H1 (cell line): ENCODE measurements at regions not wholly inside any gene's neighbourhood (a gene's known extent, or its start where the extent isn't known, plus 50 kb on each side); places are given as distances from the start of the nearest gene placed in this dataset.

ENCODE experiments used
- CTCF ChIA-PET: fragments of 300-600 bp; sonication (Branson Sonifier 250); formaldehyde crosslinking; loops from one replicate; lab custom pipeline; 2021; ENCODE audit not compliant: partially characterized antibody; lab: Charles Lee
- POLR2A ChIA-PET: fragments of 300-600 bp; sonication (Branson Sonifier 250); formaldehyde crosslinking; loops from one replicate; lab custom pipeline; 2021; ENCODE audit warnings: inconsistent platforms; ENCODE audit not compliant: partially characterized antibody; lab: Charles Lee
- DNase-seq, 2 experiments: peaks; one replicate each; pipeline versions ENCODE4 v3.0.0 to v3.0.0-alpha.2; 2010 to 2022; ENCODE audit warnings: low spot score in 2 of 2, low read depth in 1 of 2, mixed read lengths in 1 of 2
- FAIRE-seq: peaks from 2 replicates; lab custom pipeline; 2011; peaks lifted over from hg19 to GRCh38; lab: Jason Lieb, UNC
- H2AFZ ChIP-seq: 2 replicates; pipeline ENCODE4 v1.8.1; 2012; ENCODE audit warnings: low read length, inconsistent platforms
- H2AK5ac ChIP-seq: 2 replicates; pipeline ENCODE4 v1.6.1; 2013; ENCODE audit warnings: low read depth, low read length
- H2BK120ac ChIP-seq: replicated peaks from 2 replicates; pipeline ENCODE3; 2013; ENCODE audit warnings: low read depth, low read length, inconsistent platforms
- H2BK12ac ChIP-seq: 2 replicates; pipeline ENCODE4 v1.6.1; 2013; ENCODE audit warnings: low read depth, low read length
- H2BK15ac ChIP-seq: 2 replicates; pipeline ENCODE4 v1.6.1; 2013; ENCODE audit warnings: low read length
- H2BK20ac ChIP-seq: 2 replicates; pipeline ENCODE4 v1.6.1; 2013; ENCODE audit warnings: low read length
- H2BK5ac ChIP-seq: 2 replicates; pipeline ENCODE4 v1.6.1; 2013; ENCODE audit warnings: low read depth, low read length
- H3K14ac ChIP-seq: 2 replicates; pipeline ENCODE4 v1.6.1; 2013; ENCODE audit warnings: inconsistent platforms; ENCODE audit not compliant: insufficient read length
- H3K18ac ChIP-seq: 2 replicates; pipeline ENCODE4 v1.6.1; 2013; ENCODE audit warnings: low read length; ENCODE audit errors: extremely low read depth
- H3K23ac ChIP-seq: 2 replicates; pipeline ENCODE4 v1.6.1; 2013; ENCODE audit warnings: inconsistent platforms; ENCODE audit not compliant: insufficient read length
- H3K23me2 ChIP-seq: 2 replicates; pipeline ENCODE4 v1.6.1; 2013; ENCODE audit warnings: low read depth, low read length
- H3K27ac ChIP-seq: 2 replicates; pipeline ENCODE4 v1.6.1; 2011; ENCODE audit warnings: low read depth, low read length, inconsistent platforms
- H3K27me3 ChIP-seq, 4 experiments: replicated peaks in 1 of 4; 1 replicate in 1 of 4; 2 replicates in 3 of 4; pipeline versions ENCODE4 v1.6.1 to v1.8.1; 2011 to 2013; ENCODE audit warnings: low read length in 3 of 4, mild to moderate bottlenecking in 3 of 4, inconsistent platforms in 2 of 4, mixed read lengths in 2 of 4, moderate library complexity in 1 of 4; ENCODE audit not compliant: control insufficient read depth in 3 of 4, insufficient read depth in 3 of 4; ENCODE audit errors: extremely low read depth in 1 of 4
- H3K36me3 ChIP-seq, 4 experiments: 2 replicates each; pipeline versions ENCODE4 v1.6.1 to v1.8.1; 2011 to 2013; ENCODE audit warnings: mild to moderate bottlenecking in 4 of 4, low read length in 3 of 4, moderate library complexity in 2 of 4, control low read depth in 1 of 4, inconsistent platforms in 1 of 4; ENCODE audit not compliant: insufficient read depth in 4 of 4, control insufficient read depth in 2 of 4
- H3K4ac ChIP-seq: replicated peaks from 2 replicates; pipeline ENCODE3; 2013; ENCODE audit warnings: low read length, low read depth, mixed read lengths, inconsistent platforms; ENCODE audit not compliant: insufficient read length
- H3K4me1 ChIP-seq, 4 experiments: replicated peaks in 1 of 4; 1 replicate in 1 of 4; 2 replicates in 3 of 4; pipeline versions ENCODE4 v1.6.1 to v1.8.1; 2011 to 2013; ENCODE audit warnings: low read length in 3 of 4, inconsistent platforms in 2 of 4, mixed read lengths in 1 of 4; ENCODE audit not compliant: insufficient read depth in 4 of 4, control insufficient read depth in 3 of 4
- H3K4me2 ChIP-seq, 2 experiments: 2 replicates each; pipeline versions ENCODE4 v1.6.1 to v1.8.1; 2011 to 2013; ENCODE audit warnings: low read depth in 2 of 2, low read length in 2 of 2, control low read depth in 1 of 2, inconsistent platforms in 1 of 2, mild to moderate bottlenecking in 1 of 2; ENCODE audit not compliant: insufficient read depth in 1 of 2
- H3K4me3 ChIP-seq, 4 experiments: fragments of 200-600, 300-600 bp in 1 of 4; sonication (generic), shearing (Covaris generic), sonication (Bioruptor Twin) in 1 of 4; 2 replicates each; pipeline versions ENCODE4 v1.5.1 to v1.8.1; 2011 to 2016; ENCODE audit warnings: low read length in 4 of 4, low read depth in 3 of 4, control low read depth in 2 of 4, inconsistent platforms in 2 of 4, mild to moderate bottlenecking in 2 of 4, mixed read lengths in 1 of 4, moderate library complexity in 1 of 4; ENCODE audit not compliant: insufficient read depth in 2 of 4; ENCODE audit errors: extremely low read depth in 1 of 4
- H3K56ac ChIP-seq: replicated peaks from 2 replicates; pipeline ENCODE3; 2013; ENCODE audit warnings: low read depth, mild to moderate bottlenecking, mixed read lengths, low read length, inconsistent platforms; ENCODE audit not compliant: insufficient read length
- H3K79me1 ChIP-seq: 2 replicates; pipeline ENCODE4 v1.6.1; 2013; ENCODE audit warnings: low read depth, low read length, control low read depth
- H3K79me2 ChIP-seq, 2 experiments: 2 replicates each; pipeline versions ENCODE4 v1.6.1 to v1.8.1; 2012 to 2013; ENCODE audit warnings: low read length in 2 of 2, mild to moderate bottlenecking in 2 of 2, inconsistent platforms in 1 of 2; ENCODE audit not compliant: insufficient read depth in 2 of 2, control insufficient read depth in 1 of 2
- H3K9ac ChIP-seq, 4 experiments: replicated peaks in 1 of 4; 1 replicate in 1 of 4; 2 replicates in 3 of 4; pipeline versions ENCODE4 v1.6.1 to v1.8.1; 2011 to 2013; ENCODE audit warnings: low read depth in 3 of 4, low read length in 3 of 4, control low read depth in 2 of 4, mild to moderate bottlenecking in 2 of 4, moderate library complexity in 2 of 4, inconsistent platforms in 1 of 4; ENCODE audit errors: extremely low read depth in 1 of 4
- H3K9me3 ChIP-seq, 2 experiments: 2 replicates each; pipeline versions ENCODE4 v1.6.1 to v1.8.1; 2012 to 2013; ENCODE audit warnings: mild to moderate bottlenecking in 2 of 2, moderate library complexity in 2 of 2, control low read depth in 1 of 2, inconsistent platforms in 1 of 2, low read depth in 1 of 2, low read length in 1 of 2, mixed read lengths in 1 of 2; ENCODE audit not compliant: insufficient read depth in 2 of 2
- H4K20me1 ChIP-seq, 2 experiments: replicated peaks in 1 of 2; 2 replicates each; pipeline versions ENCODE3 to v1.8.1; 2011 to 2013; ENCODE audit warnings: inconsistent platforms in 2 of 2, low read length in 2 of 2, mild to moderate bottlenecking in 1 of 2; ENCODE audit not compliant: insufficient read depth in 2 of 2, control insufficient read depth in 1 of 2
- H4K5ac ChIP-seq: 2 replicates; pipeline ENCODE4 v1.6.1; 2013; ENCODE audit warnings: low read length, low read depth, mixed read lengths, inconsistent platforms; ENCODE audit not compliant: insufficient read length
- H4K8ac ChIP-seq: 2 replicates; pipeline ENCODE4 v1.8.0; 2013; ENCODE audit warnings: mild to moderate bottlenecking, moderate library complexity, low read length, inconsistent platforms; ENCODE audit not compliant: insufficient read depth; ENCODE audit errors: extremely low read depth
- H4K91ac ChIP-seq: replicated peaks from 2 replicates; pipeline ENCODE3; 2013; ENCODE audit warnings: low read length, mixed read lengths, inconsistent platforms; ENCODE audit not compliant: insufficient read length
- ATF2 ChIP-seq: IDR thresholded peaks from 2 replicates; pipeline ENCODE4 v1.6.1; 2012; ENCODE audit warnings: low read length, inconsistent platforms
- BCL11A ChIP-seq, 2 experiments: IDR thresholded peaks; one replicate each; pipeline ENCODE4 v1.6.1; 2011; ENCODE audit warnings: low read depth in 2 of 2, low read length in 2 of 2, mild to moderate bottlenecking in 2 of 2
- CBX8 ChIP-seq: fragments of 300-800, 300-1000 bp; sonication (generic); IDR thresholded peaks from 2 replicates; pipeline ENCODE4 v1.7.1; 2016; ENCODE audit warnings: low read depth, low read length, borderline replicate concordance
- EZH2 ChIP-seq: fragments of 200-600 bp; sonication (generic); IDR thresholded peaks from 2 replicates; pipeline ENCODE4 v1.7.1; 2012; ENCODE audit warnings: low read depth, mild to moderate bottlenecking, moderate library complexity, low read length, inconsistent platforms; ENCODE audit not compliant: severe bottlenecking
- GABPA ChIP-seq: IDR thresholded peaks from 2 replicates; pipeline ENCODE4 v1.6.1; 2011; ENCODE audit warnings: mild to moderate bottlenecking, low read length, moderate library complexity, borderline replicate concordance; ENCODE audit not compliant: insufficient read depth
- POLR2AphosphoS5 ChIP-seq: IDR thresholded peaks from 2 replicates; pipeline ENCODE4 v1.6.1; 2011; ENCODE audit warnings: low read depth, low read length
- RFX5 ChIP-seq: IDR thresholded peaks from 2 replicates; pipeline ENCODE4 v1.6.1; 2011; ENCODE audit warnings: low read depth, low read length, improper control_type of control experiment, borderline replicate concordance
- RXRA ChIP-seq: IDR thresholded peaks from 2 replicates; pipeline ENCODE4 v1.6.1; 2011; ENCODE audit warnings: low read depth, mild to moderate bottlenecking, low read length, moderate library complexity; ENCODE audit not compliant: insufficient read depth
- SIN3A ChIP-seq, 2 experiments: IDR thresholded peaks in 1 of 2; conservative IDR thresholded peaks in 1 of 2; 2 replicates each; pipeline ENCODE4 v1.6.1; 2011 to 2012; ENCODE audit warnings: low read length in 2 of 2, improper control_type of control experiment in 1 of 2, low read depth in 1 of 2, mild to moderate bottlenecking in 1 of 2
- SRF ChIP-seq: IDR thresholded peaks from 2 replicates; pipeline ENCODE4 v1.6.1; 2011; ENCODE audit warnings: mild to moderate bottlenecking, low read depth, low read length, moderate library complexity
- TBP ChIP-seq: IDR thresholded peaks from 2 replicates; pipeline ENCODE4 v1.6.1; 2011; ENCODE audit warnings: low read depth, low read length, improper control_type of control experiment
- TCF12 ChIP-seq: IDR thresholded peaks from 2 replicates; pipeline ENCODE4 v1.6.1; 2011; ENCODE audit warnings: low read depth, mild to moderate bottlenecking, low read length
- WGBS, 2 experiments: shearing (Covaris generic) in 1 of 2; methylation state at CpG; one replicate each; pipeline versions ENCODE4 v1.1.6 to v1.1.7; 2013 to 2015; ENCODE audit warnings: low lambda C conversion rate in 2 of 2, mixed read lengths in 2 of 2, inconsistent platforms in 1 of 2, low coverage in 1 of 2, missing lambda C conversion rate in 1 of 2; ENCODE audit not compliant: insufficient replicate concordance in 2 of 2, insufficient coverage in 1 of 2, insufficient read length in 1 of 2; ENCODE audit errors: extremely low coverage in 1 of 2, missing lambda C conversion rate in 1 of 2; 5-methylcytosine and 5-hydroxymethylcytosine counted together

GRCh38 chr9:16347886-16348285 is 522.6 kb downstream of the BNC2 start:
- Histone ChIP-seq H3K14ac (no peak overlapping the region), H4K20me1 (no peaks in the 10 kb centered on the region), H2BK15ac (no peak overlapping the region), H3K79me2 (no peaks in the 10 kb centered on the region), H3K4me3 (no peak overlapping the region), H3K18ac (no peak overlapping the region), H3K4ac (no peak overlapping the region), H4K5ac (no peak overlapping the region), H2BK120ac (no peak overlapping the region), H3K4me2 (no peak overlapping the region), H3K27me3 (no peaks in the 10 kb centered on the region; a peak in 1 of 7 replicates), H3K9ac (no peak overlapping the region), H3K36me3 (no peaks in the 10 kb centered on the region), H4K8ac (no peak overlapping the region), H2BK12ac (no peak overlapping the region), H4K91ac (no peak overlapping the region), H3K23ac (no peak overlapping the region), H3K23me2 (no peaks in the 10 kb centered on the region), H3K4me1 (no peaks in the 10 kb centered on the region), H3K56ac (no peak overlapping the region), H3K79me1 (no peaks in the 10 kb centered on the region), H2AK5ac (no peak overlapping the region), H2AFZ (no peak overlapping the region), H2BK20ac (no peak overlapping the region), H2BK5ac (no peak overlapping the region), H3K27ac (no peak overlapping the region), H3K9me3 (no peaks in the 10 kb centered on the region)
- FAIRE-seq (no peak), DNase-seq (no peak)
- WGBS, 2 experiments: 91% methylated on average over 5 of the region's 5 CpGs; no CpG with 5 or more reads in 1 of the 2 experiments
- ChIA-PET CTCF (interaction anchor here (0.9 to 1.2 kb wide), 2 partner anchors 81 to 149 kb away, joined by 3 read pairs; no protein-coding TSS in a partner anchor), POLR2A (no interaction called here)
- no peak for TF ChIP-seq TCF12
- no peak for TF ChIP-seq SRF
- no peak for TF ChIP-seq ATF2
- TF ChIP-seq RFX5: no peak
- no peak for TF ChIP-seq BCL11A (IDR thresholded peaks at IDR 0.05; ENCODE audit: low read depth in 2 of 2, low read length in 2 of 2)
- no peak for TF ChIP-seq POLR2AphosphoS5
- no peak for TF ChIP-seq CBX8
- no peak for TF ChIP-seq TBP
- TF ChIP-seq EZH2: no peak
- TF ChIP-seq GABPA: no peak
- TF ChIP-seq RXRA: no peak
- TF ChIP-seq SIN3A (conservative IDR thresholded peaks at IDR 0.05 in 1 of 2, IDR thresholded peaks at IDR 0.05 in 1 of 2; ENCODE audit: low read depth in 1 of 2, low read length in 2 of 2): no peak
